Spleen (tissue), 11 donors: ENCODE measurements at regions not wholly inside any gene's neighbourhood (a gene's known extent, or its start where the extent isn't known, plus 50 kb on each side); places are given as distances from the start of the nearest gene placed in this dataset.

ENCODE experiments used
- DNase-seq: peaks from one replicate; pipeline ENCODE4 v3.0.0-alpha.2; 2020
- H3K27ac ChIP-seq, 8 donors: fragments of 200-600 bp; sonication (generic) in 7 of 8; 1 replicate in 4 of 8; 2 replicates in 4 of 8; pipeline versions ENCODE4 v1.5.0 to v1.8.0; 2016 to 2021; ENCODE audit warnings: inconsistent platforms in 4 of 8, mild to moderate bottlenecking in 4 of 8, moderate library complexity in 1 of 8
- H3K27me3 ChIP-seq, 7 donors: fragments of 200-600 bp; sonication (generic) in 6 of 7; replicated peaks in 1 of 7; 1 replicate in 4 of 7; 2 replicates in 3 of 7; pipeline versions ENCODE4 v1.5.0 to v1.8.0; 2016 to 2021; ENCODE audit warnings: inconsistent platforms in 3 of 7, mild to moderate bottlenecking in 1 of 7
- H3K36me3 ChIP-seq, 6 donors: fragments of 200-600 bp; sonication (generic) in 5 of 6; 1 replicate in 4 of 6; 2 replicates in 2 of 6; pipeline versions ENCODE4 v1.5.0 to v1.8.0; 2016 to 2021; ENCODE audit warnings: inconsistent platforms in 2 of 6
- H3K4me1 ChIP-seq, 6 donors: fragments of 200-600 bp; sonication (generic) in 5 of 6; 1 replicate in 3 of 6; 2 replicates in 3 of 6; pipeline versions ENCODE4 v1.5.0 to v1.8.0; 2016 to 2021; ENCODE audit warnings: inconsistent platforms in 3 of 6
- H3K4me3 ChIP-seq, 8 donors: fragments of 200-600 bp; sonication (generic) in 7 of 8; 1 replicate in 4 of 8; 2 replicates in 4 of 8; pipeline versions ENCODE4 v1.5.0 to v1.8.0; 2016 to 2021; ENCODE audit warnings: inconsistent platforms in 4 of 8, mild to moderate bottlenecking in 4 of 8, moderate library complexity in 2 of 8
- H3K9me3 ChIP-seq, 8 donors: fragments of 200-600 bp; sonication (generic) in 7 of 8; 1 replicate in 4 of 8; 2 replicates in 4 of 8; pipeline versions ENCODE4 v1.5.0 to v1.8.0; 2016 to 2021; ENCODE audit warnings: inconsistent platforms in 4 of 8
- POLR2A ChIP-seq, 3 donors: fragments of 450-650 bp; IDR thresholded peaks; one replicate each; pipeline ENCODE4 v1.5.1; 2017; ENCODE audit warnings: antibody characterized with exemption in 3 of 3, mild to moderate bottlenecking in 1 of 3
- POLR2AphosphoS5 ChIP-seq, 3 donors: sonication (generic); formaldehyde crosslinking; IDR thresholded peaks; one replicate each; pipeline ENCODE4 v1.5.1; 2017; ENCODE audit warnings: antibody characterized with exemption in 3 of 3
- WGBS, 5 donors: extraction: QIAGEN DNeasy Blood & Tissue Kit in 3 of 5; methylation state at CpG; one replicate each; pipeline versions ENCODE4 v1.1.5 to v1.1.7; 2013 to 2018; 5-methylcytosine and 5-hydroxymethylcytosine counted together
- intact Hi-C: fragments of 100-400 bp; cut with DNase I; formaldehyde crosslinking; loops from one replicate; pipeline ENCODE4 v1.15.0; 2023; ENCODE audit warnings: low total_unique reads
- TF ChIP-seq, protein P1 (sequence below), 11 experiments: fragments of 200-600 bp in 7 of 11; fragments of 450-650 bp in 4 of 11; sonication (generic) in 4 of 11; IDR thresholded peaks in 8 of 11; conservative IDR thresholded peaks in 3 of 11; 1 replicate in 7 of 11; 2 replicates in 4 of 11; pipeline versions ENCODE4 v1.4.0 to v1.8.0; 2016 to 2021; ENCODE audit warnings: antibody characterized with exemption in 11 of 11, inconsistent platforms in 4 of 11, mild to moderate bottlenecking in 1 of 11
- donor health status: healthy with polysubstance abuse.
- donor health status: DM: no; HTN: no; CAD: no; lungs with moderate emphysema.
- donor health status: DM: no; HTN: no; CAD: no.
- donor health status: Bipolar disorder and iron deficiency.
- donor health status: healthy.
- donor health status: DM: no; HTN: no; CAD: no.
- donor health status: DM: yes; HTN: yes; CAD: no.

- intact Hi-C loops: no loop called here
- Histone ChIP-seq H3K27ac (peak overlapping the region in 1 of 8 donors; percentile 42), H3K4me3 (no peak overlapping the region), H3K36me3 (no peaks in the 10 kb centered on the region), H3K9me3 (no peaks in the 10 kb centered on the region), H3K4me1 (peaks cover 0 to 8% (median 4%) of the 10 kb centered on the region in 6 donors), H3K27me3 (no peaks in the 10 kb centered on the region)
- TF ChIP-seq POLR2A (IDR thresholded peaks at IDR 0.05) (no peak), POLR2AphosphoS5 (IDR thresholded peaks at IDR 0.05) (no peak)
- TF ChIP-seq, protein P1, sequence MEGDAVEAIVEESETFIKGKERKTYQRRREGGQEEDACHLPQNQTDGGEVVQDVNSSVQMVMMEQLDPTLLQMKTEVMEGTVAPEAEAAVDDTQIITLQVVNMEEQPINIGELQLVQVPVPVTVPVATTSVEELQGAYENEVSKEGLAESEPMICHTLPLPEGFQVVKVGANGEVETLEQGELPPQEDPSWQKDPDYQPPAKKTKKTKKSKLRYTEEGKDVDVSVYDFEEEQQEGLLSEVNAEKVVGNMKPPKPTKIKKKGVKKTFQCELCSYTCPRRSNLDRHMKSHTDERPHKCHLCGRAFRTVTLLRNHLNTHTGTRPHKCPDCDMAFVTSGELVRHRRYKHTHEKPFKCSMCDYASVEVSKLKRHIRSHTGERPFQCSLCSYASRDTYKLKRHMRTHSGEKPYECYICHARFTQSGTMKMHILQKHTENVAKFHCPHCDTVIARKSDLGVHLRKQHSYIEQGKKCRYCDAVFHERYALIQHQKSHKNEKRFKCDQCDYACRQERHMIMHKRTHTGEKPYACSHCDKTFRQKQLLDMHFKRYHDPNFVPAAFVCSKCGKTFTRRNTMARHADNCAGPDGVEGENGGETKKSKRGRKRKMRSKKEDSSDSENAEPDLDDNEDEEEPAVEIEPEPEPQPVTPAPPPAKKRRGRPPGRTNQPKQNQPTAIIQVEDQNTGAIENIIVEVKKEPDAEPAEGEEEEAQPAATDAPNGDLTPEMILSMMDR (IDR thresholded peaks at IDR 0.05 in 8 of 11, conservative IDR thresholded peaks at IDR 0.05 in 3 of 11): no peak
- DNase-seq: no peak
- 67 to 78% (median 76%) methylated on average over 11 of the region's 11 CpGs for WGBS, 5 donors
These were observed 173.4 kb upstream of the TRIB2 start for GRCh38 chr2:12543076-12543977.

GRCh38 chr2:12543978-12544558, 172.7 kb upstream of the TRIB2 start:
- WGBS, 5 donors: 65 to 78% (median 70%) methylated on average over 7 of the region's 7 CpGs
- no peak for DNase-seq
- Histone ChIP-seq H3K36me3 (no peaks in the 10 kb centered on the region), H3K4me1 (peaks cover 0 to 8% (median 4%) of the 10 kb centered on the region in 6 donors), H3K4me3 (no peak overlapping the region), H3K27ac (peak overlapping the region in 1 of 8 donors; percentile 42), H3K9me3 (no peaks in the 10 kb centered on the region), H3K27me3 (no peaks in the 10 kb centered on the region)
- intact Hi-C loops: no loop called here
- TF ChIP-seq, protein P1 (IDR thresholded peaks at IDR 0.05 in 8 of 11, conservative IDR thresholded peaks at IDR 0.05 in 3 of 11): no peak
- TF ChIP-seq POLR2A (IDR thresholded peaks at IDR 0.05) (no peak), POLR2AphosphoS5 (IDR thresholded peaks at IDR 0.05) (no peak)

GRCh38 chr2:12547566-12548170, 169.1 kb upstream of the TRIB2 start:
- no peak for DNase-seq
- no peaks in the 10 kb centered on the region for H3K9me3 ChIP-seq
- H3K27me3 ChIP-seq: no peaks in the 10 kb centered on the region
- no peak overlapping the region for H3K4me3 ChIP-seq
- TF ChIP-seq POLR2AphosphoS5 (IDR thresholded peaks at IDR 0.05): no peak
- TF ChIP-seq, protein P1 (IDR thresholded peaks at IDR 0.05 in 8 of 11, conservative IDR thresholded peaks at IDR 0.05 in 3 of 11): no peak
- no peak for TF ChIP-seq POLR2A (IDR thresholded peaks at IDR 0.05)
- no peaks in the 10 kb centered on the region for H3K36me3 ChIP-seq
- 82 to 96% (median 91%) methylated on average over 2 of the region's 2 CpGs for WGBS, 5 donors
- no peak overlapping the region for H3K27ac ChIP-seq
- H3K4me1 ChIP-seq: peaks cover 0 to 8% (median 4%) of the 10 kb centered on the region in 6 donors
- intact Hi-C loops: no loop called here

- Histone ChIP-seq H3K27ac (no peak overlapping the region), H3K9me3 (no peaks in the 10 kb centered on the region), H3K4me1 (peaks cover 0 to 4% (median 0%) of the 10 kb centered on the region in 6 donors), H3K27me3 (no peaks in the 10 kb centered on the region), H3K4me3 (no peak overlapping the region), H3K36me3 (no peaks in the 10 kb centered on the region)
- no peak for DNase-seq
- WGBS, 5 donors: 88 to 95% (median 92%) methylated on average over 4 of the region's 4 CpGs
- TF ChIP-seq POLR2A (IDR thresholded peaks at IDR 0.05) (no peak), POLR2AphosphoS5 (IDR thresholded peaks at IDR 0.05) (no peak)
- intact Hi-C loops: no loop called here
These were observed 167.8 kb upstream of the TRIB2 start for GRCh38 chr2:12548906-12549305.
